Aorta (tissue), 5 donors: ENCODE measurements at regions not wholly inside any gene's neighbourhood (a gene's known extent, or its start where the extent isn't known, plus 50 kb on each side); places are given as distances from the start of the nearest gene placed in this dataset.

Experiments
- ATAC-seq: fragments of 200-7000 bp; cut with Tn5 transposase; one replicate; pipeline ENCODE4 v1.9.1; 2022; ENCODE audit warnings: moderate library complexity; ENCODE audit not compliant: low FRiP score
- DNase-seq, 2 donors: peaks; one replicate each; pipeline ENCODE4 v3.0.0-alpha.2; 2020
- H3K27ac ChIP-seq, 2 donors: one replicate each; pipeline ENCODE4 v1.5.1; 2013; ENCODE audit warnings: low read length in 2 of 2, mild to moderate bottlenecking in 2 of 2, moderate library complexity in 2 of 2, control low read depth in 1 of 2, inconsistent platforms in 1 of 2, low read depth in 1 of 2
- H3K27me3 ChIP-seq, 2 donors: one replicate each; pipeline ENCODE4 v1.6.1; 2013; ENCODE audit warnings: control low read depth in 1 of 2, low read length in 1 of 2, mild to moderate bottlenecking in 1 of 2, moderate library complexity in 1 of 2; ENCODE audit not compliant: insufficient read depth in 2 of 2, control insufficient read depth in 1 of 2
- H3K36me3 ChIP-seq, 2 donors: one replicate each; pipeline ENCODE4 v1.6.1; 2013; ENCODE audit warnings: control low read depth in 1 of 2, low read length in 1 of 2, mild to moderate bottlenecking in 1 of 2; ENCODE audit not compliant: insufficient read depth in 2 of 2, control insufficient read depth in 1 of 2
- H3K4me1 ChIP-seq, 2 donors: one replicate each; pipeline ENCODE4 v1.6.1; 2013; ENCODE audit warnings: low read length in 2 of 2, control low read depth in 1 of 2, mild to moderate bottlenecking in 1 of 2, moderate library complexity in 1 of 2; ENCODE audit not compliant: insufficient read depth in 2 of 2, control insufficient read depth in 1 of 2
- H3K4me3 ChIP-seq, 2 donors: one replicate each; pipeline ENCODE4 v1.5.1; 2013; ENCODE audit warnings: low read length in 2 of 2, control low read depth in 1 of 2, mild to moderate bottlenecking in 1 of 2
- H3K9me3 ChIP-seq: one replicate; pipeline ENCODE4 v1.6.1; 2013; ENCODE audit warnings: mild to moderate bottlenecking, low read length; ENCODE audit not compliant: control insufficient read depth
- WGBS, 2 donors: extraction: QIAGEN DNeasy Blood & Tissue Kit; methylation state at CpG; one replicate each; pipeline ENCODE4 v1.1.7; 2013; 5-methylcytosine and 5-hydroxymethylcytosine counted together
- intact Hi-C, 2 donors: fragments of 100-400 bp; cut with DNase I; formaldehyde crosslinking; loops; one replicate each; pipeline versions ENCODE4 v1.14.2 to v1.15.0; 2022
- donor health status: healthy with polysubstance abuse.
- donor health status: Bipolar disorder and iron deficiency.
- donor health status: DM: no; HTN: no; CAD: no.
- donor health status: DM: no; HTN: no; CAD: no.
- donor health status: DM: yes; HTN: yes; CAD: no.

- Histone ChIP-seq H3K4me3 (no peak overlapping the region), H3K4me1 (no peaks in the 10 kb centered on the region), H3K9me3 (no peaks in the 10 kb centered on the region), H3K27ac (no peak overlapping the region), H3K36me3 (no peaks in the 10 kb centered on the region), H3K27me3 (no peaks in the 10 kb centered on the region)
- 73 to 81% methylated on average over 12 of the region's 12 CpGs for WGBS, 2 donors
- no peak for DNase-seq
- intact Hi-C loops, result no loop called here
- ATAC-seq, result peak; percentile 9
These were observed 1317.8 kb downstream of the UQCRFS1 start for GRCh38 chr19:27894906-27895754.

DNA sequence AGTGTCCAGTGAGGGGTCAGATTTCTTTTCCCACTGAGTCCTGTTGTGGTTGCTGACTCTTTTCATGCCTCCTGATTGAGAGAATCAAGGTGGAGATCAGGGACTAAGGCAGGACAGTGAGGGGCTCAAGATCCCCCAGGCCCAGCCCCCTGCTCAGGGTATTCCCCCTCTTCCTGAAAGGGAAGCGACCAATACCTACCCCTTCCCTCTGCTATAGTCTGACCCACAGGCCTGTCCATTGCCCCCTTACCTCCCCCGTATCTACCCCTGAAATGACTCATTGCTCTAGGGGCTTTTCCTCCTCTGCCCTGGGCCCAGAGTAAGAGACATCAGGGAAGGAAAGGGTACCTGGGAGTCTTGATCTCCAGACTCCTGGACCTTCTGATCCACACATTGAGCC is 1320.5 kb downstream of the UQCRFS1 start:
- Histone ChIP-seq H3K4me1 (no peaks in the 10 kb centered on the region), H3K36me3 (no peaks in the 10 kb centered on the region), H3K27ac (no peak overlapping the region), H3K9me3 (no peaks in the 10 kb centered on the region), H3K27me3 (no peaks in the 10 kb centered on the region), H3K4me3 (no peak overlapping the region)
- WGBS, 2 donors, result 61 to 73% methylated on average over 2 of the region's 2 CpGs
- intact Hi-C loops, result no loop called here
- no peak for DNase-seq
- ATAC-seq, result no peak

GRCh38 chr19:27891411-27891810 is 1321.5 kb downstream of the UQCRFS1 start:
- Histone ChIP-seq H3K4me3 (no peak overlapping the region), H3K4me1 (no peaks in the 10 kb centered on the region), H3K9me3 (no peaks in the 10 kb centered on the region), H3K27me3 (no peaks in the 10 kb centered on the region), H3K27ac (no peak overlapping the region), H3K36me3 (no peaks in the 10 kb centered on the region)
- intact Hi-C loops, result no loop called here
- DNase-seq (no peak), ATAC-seq (no peak)
- WGBS, 2 donors, result 52% methylated on average over 4 of the region's 4 CpGs

DNA sequence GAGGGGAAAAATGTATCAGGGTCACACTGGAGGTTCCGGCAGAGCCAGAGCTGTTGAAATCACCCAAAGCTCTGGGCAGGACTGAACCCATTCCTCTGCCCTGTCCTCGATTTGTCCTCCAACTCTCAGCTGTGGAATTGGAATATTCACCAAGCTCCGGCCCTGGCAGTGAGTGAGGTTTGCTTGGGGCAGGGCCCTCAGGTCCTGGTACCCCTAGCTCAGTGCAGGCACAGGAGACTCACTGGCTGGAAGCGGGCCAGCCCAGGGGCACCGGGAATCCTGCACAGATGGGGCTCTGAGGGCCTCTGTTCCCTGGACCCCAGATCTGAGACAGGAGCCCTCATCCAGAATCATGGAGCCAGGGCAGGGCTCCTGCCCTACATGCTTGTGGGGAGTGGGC is 1322.3 kb downstream of the UQCRFS1 start:
- ATAC-seq, result no peak
- H3K36me3 ChIP-seq, result no peaks in the 10 kb centered on the region
- H3K4me3 ChIP-seq, result no peak overlapping the region
- intact Hi-C loops, result no loop called here
- H3K4me1 ChIP-seq, result no peaks in the 10 kb centered on the region
- no peak for DNase-seq
- H3K27ac ChIP-seq, result no peak overlapping the region
- WGBS, 2 donors, result 60 to 61% methylated on average over 5 of the region's 5 CpGs
- no peaks in the 10 kb centered on the region for H3K9me3 ChIP-seq
- H3K27me3 ChIP-seq, result no peaks in the 10 kb centered on the region

- no peak overlapping the region for H3K4me3 ChIP-seq
- H3K36me3 ChIP-seq, result no peaks in the 10 kb centered on the region
- ATAC-seq (no peak), DNase-seq (no peak)
- 55 to 70% methylated on average over 3 of the region's 3 CpGs for WGBS, 2 donors
- H3K27me3 ChIP-seq, result no peaks in the 10 kb centered on the region
- H3K27ac ChIP-seq, result no peak overlapping the region
- H3K4me1 ChIP-seq, result no peaks in the 10 kb centered on the region
- intact Hi-C loops, result no loop called here
- H3K9me3 ChIP-seq, result no peaks in the 10 kb centered on the region
These were observed 1322.7 kb downstream of the UQCRFS1 start for GRCh38 chr19:27890206-27890605.

DNA sequence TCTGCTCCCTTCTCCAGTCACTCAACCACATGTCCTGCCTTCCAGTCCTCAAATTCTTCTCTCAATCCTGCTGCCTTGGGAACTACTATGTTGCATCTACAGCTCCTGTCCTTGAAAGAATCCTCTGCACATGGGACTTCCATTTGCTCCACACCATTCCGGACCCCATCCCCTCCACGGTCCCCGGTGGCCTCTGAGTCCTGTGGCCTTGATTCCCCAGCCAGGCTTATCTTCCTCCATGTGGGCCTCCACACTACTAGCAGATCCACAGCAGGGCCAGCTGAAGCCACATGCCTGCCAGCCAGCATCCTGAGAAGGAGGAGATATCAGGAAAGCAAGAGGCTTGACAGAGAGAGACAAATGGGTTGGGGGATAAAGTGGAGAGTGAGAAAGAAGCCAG is 1323.8 kb downstream of the UQCRFS1 start:
- Histone ChIP-seq H3K27me3 (no peaks in the 10 kb centered on the region), H3K27ac (no peak overlapping the region), H3K36me3 (no peaks in the 10 kb centered on the region), H3K4me1 (no peaks in the 10 kb centered on the region), H3K4me3 (no peak overlapping the region), H3K9me3 (no peaks in the 10 kb centered on the region)
- intact Hi-C loops, result no loop called here
- 88 to 90% methylated on average over 3 of the region's 3 CpGs for whole genome bisulfite sequencing, 2 donors
- DNase-seq, result no peak
- ATAC-seq, result no peak

DNA sequence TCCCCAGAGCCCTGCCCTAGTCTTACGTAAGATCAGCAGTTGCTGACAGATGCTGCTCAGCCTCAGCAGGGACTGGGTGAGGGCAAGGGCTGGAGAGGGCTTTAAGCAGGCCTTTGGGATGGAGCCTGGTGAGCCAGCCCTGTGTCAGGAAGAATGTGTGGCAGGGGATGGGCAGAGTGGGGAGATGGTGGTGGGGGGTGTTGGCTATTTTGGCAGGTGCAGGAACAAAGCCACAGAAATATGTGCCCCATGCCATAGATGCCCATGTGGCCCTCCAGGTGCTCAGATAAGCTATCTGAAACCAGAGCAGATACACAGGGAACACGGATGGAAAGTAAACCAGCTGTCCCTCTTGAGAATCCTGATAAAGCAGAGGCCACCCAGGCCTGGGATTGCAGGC is 1325.0 kb downstream of the UQCRFS1 start:
- WGBS, 2 donors, result 58 to 69% methylated on average over 2 of the region's 2 CpGs
- ATAC-seq, result no peak
- no peak overlapping the region for H3K4me3 ChIP-seq
- no peaks in the 10 kb centered on the region for H3K27me3 ChIP-seq
- no peaks in the 10 kb centered on the region for H3K36me3 ChIP-seq
- intact Hi-C loops, result no loop called here
- no peaks in the 10 kb centered on the region for H3K4me1 ChIP-seq
- no peak overlapping the region for H3K27ac ChIP-seq
- DNase-seq, result no peak
- H3K9me3 ChIP-seq, result no peaks in the 10 kb centered on the region

DNA sequence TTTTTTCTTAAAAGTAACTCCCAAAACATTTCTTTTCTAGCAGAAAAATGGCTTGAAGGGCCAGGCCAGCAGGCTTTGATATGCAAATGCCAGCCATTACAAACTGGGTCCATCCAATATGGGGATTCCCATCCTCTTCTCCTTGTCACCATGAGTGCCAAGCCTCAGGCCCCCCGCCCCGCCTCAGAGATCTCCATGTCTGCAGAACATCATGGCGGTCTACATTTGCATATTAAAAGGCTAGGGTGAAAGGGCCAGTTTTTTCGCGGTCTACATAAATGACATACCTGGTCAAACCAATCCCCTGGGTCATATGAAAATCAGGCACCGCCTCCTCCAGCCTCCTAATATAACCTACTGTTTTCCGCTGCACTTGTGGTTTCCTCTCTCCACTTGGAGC is 1327.6 kb downstream of the UQCRFS1 start:
- Histone ChIP-seq H3K36me3 (no peaks in the 10 kb centered on the region), H3K27me3 (no peaks in the 10 kb centered on the region), H3K27ac (no peak overlapping the region), H3K4me3 (no peak overlapping the region), H3K9me3 (no peaks in the 10 kb centered on the region), H3K4me1 (no peaks in the 10 kb centered on the region)
- intact Hi-C loops, result no loop called here
- ATAC-seq (no peak), DNase-seq (no peak)
- WGBS, 2 donors, result 80 to 85% methylated on average over 7 of the region's 7 CpGs

DNA sequence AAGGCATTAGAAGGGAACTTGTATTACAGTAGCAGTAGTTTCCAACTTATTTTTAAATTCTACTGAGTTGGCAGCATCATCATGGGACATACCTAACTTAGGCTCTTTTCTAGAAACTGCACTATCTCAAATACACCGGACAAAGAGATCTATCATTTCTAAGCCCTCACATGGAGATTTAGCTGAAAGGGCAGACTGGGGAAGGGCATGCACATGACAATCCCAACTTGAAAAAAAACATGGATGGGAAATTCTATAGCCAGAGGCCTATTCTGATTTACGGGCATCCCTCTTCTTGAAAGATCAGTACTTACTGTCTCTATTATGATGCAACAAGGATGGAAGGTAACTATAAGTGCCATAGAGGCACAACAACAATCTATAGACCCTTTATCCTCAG is 1328.6 kb downstream of the UQCRFS1 start:
- 85 to 92% methylated on average over 2 of the region's 2 CpGs for WGBS, 2 donors
- no peak for DNase-seq
- H3K9me3 ChIP-seq, result no peaks in the 10 kb centered on the region
- ATAC-seq, result no peak
- H3K4me1 ChIP-seq, result no peaks in the 10 kb centered on the region
- H3K36me3 ChIP-seq, result no peaks in the 10 kb centered on the region
- no peak overlapping the region for H3K27ac ChIP-seq
- H3K4me3 ChIP-seq, result no peak overlapping the region
- no peaks in the 10 kb centered on the region for H3K27me3 ChIP-seq
- intact Hi-C loops, result no loop called here
